CD4-positive, alpha-beta T cell treated with Interleukin-15 for 4 hours (primary cell): ENCODE measurements at regions not wholly inside any gene's neighbourhood (a gene's known extent, or its start where the extent isn't known, plus 50 kb on each side); places are given as distances from the start of the nearest gene placed in this dataset.
"Not testable (repeated sequence)": the region's sequence is repeated elsewhere in the genome, so short reads cannot be mapped to it uniquely, and the experiment has no call there.

Source experiments
- DNase-seq: peaks from one replicate; pipeline ENCODE4 v3.0.0-alpha.2; 2020; ENCODE audit warnings: low spot score

- no peak for DNase-seq
These were observed 226.2 kb downstream of the CCDC74A start for GRCh38 chr2:131753640-131754561.

GRCh38 chr2:131754929-131755720 is 227.4 kb downstream of the CCDC74A start:
- no peak for DNase-seq

GRCh38 chr2:131756141-131756907 is 228.6 kb downstream of the CCDC74A start:
- DNase-seq: no peak

GRCh38 chr2:131758941-131759340 is 231.3 kb downstream of the CCDC74A start:
- not testable (repeated sequence) for DNase-seq

DNA sequence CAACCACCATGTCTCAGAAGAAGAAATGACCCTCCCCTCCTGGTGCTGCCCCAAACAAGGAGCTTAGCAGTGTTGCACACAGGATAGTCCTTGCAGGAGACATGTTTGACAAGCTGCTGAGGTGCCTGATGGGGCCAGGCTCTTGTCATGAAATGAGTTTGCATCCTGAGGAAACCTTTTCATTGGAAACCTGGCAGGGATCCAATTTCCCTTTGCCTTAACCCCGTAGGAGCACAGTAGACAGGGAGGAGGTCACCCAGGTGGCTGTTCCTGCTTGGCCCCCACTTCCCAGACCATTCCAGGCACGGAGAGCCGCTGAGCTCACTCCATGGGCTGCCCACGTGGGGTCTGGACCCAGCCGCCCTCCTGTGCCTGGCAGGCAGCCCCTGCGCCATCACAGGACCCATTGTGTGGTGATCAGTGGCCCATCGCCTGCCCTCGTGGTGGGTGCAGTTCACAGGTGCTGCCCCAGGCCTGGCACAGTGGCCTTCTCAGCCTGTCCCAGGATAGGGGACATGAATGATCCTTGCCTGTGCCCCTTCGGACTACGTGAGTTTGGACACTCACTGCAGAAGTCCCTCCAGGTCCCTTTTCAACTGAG is 247.4 kb downstream of the CCDC74A start:
- DNase-seq: not testable (repeated sequence)

DNA sequence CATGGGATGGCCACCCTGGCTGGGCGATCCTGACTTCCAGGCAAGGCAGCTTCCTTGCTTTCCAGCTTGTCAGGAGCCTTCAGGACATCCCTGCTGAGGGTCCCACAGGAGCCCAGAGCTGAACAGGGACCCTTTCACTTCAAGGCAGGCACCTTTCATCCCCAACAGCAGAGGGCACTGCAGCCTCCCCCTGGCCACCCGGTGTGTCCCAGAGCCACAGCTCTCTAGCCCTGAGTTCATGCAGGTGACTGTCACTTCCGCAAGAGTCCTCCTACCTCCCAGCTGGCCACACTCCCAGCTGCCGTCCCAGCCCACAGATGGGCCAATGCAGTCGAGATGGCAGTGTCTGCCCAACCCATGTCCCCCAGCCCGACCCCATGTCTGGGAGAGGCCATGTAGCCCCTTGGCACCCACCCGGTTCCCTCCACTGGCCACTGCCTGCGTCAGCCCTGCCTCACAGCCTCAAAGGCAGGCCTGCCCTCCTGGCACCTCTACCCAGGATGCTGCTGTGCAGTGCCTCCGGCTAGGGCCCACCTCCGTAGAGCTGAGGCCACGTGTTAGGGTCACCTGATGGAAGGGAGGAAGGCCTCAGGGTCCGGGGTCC is 248.3 kb downstream of the CCDC74A start:
- DNase-seq: not testable (repeated sequence)

GRCh38 chr2:131780446-131780845 is 252.8 kb downstream of the CCDC74A start:
- not testable (repeated sequence) for DNase-seq

GRCh38 chr2:131801210-131801744 is 273.6 kb downstream of the CCDC74A start:
- DNase-seq: no peak

DNA sequence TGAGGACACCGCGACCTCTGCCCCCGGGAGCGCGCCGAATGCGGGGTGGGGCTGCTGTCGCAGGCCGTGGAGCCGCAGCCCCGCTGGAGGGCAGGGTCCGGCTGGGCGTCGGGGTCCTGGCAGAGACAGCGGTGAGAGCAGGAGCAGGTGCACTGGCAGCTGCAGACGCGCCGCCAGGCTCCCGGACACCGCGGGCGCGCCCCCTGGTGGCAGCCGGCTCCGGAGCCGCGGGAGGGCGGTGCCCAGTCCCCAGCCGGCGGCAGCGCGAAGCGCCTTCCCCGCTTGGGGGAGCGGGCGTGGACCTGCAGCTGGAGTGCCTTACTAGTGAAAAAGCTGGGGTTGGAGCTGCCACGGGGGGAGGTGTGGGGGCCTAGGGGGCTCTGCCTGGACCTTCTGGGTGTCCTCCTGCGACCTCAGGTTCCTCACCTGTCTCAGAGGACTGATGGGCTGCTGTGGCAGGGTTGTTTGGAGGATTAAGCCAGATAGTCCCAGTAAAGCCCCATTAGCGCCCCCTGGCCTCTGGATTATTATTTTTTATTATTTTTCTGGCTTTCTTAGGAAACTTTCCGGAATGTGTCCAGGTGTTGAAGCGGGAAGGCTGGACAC is 274.2 kb downstream of the CCDC74A start:
- DNase-seq: peak; percentile 76

DNA sequence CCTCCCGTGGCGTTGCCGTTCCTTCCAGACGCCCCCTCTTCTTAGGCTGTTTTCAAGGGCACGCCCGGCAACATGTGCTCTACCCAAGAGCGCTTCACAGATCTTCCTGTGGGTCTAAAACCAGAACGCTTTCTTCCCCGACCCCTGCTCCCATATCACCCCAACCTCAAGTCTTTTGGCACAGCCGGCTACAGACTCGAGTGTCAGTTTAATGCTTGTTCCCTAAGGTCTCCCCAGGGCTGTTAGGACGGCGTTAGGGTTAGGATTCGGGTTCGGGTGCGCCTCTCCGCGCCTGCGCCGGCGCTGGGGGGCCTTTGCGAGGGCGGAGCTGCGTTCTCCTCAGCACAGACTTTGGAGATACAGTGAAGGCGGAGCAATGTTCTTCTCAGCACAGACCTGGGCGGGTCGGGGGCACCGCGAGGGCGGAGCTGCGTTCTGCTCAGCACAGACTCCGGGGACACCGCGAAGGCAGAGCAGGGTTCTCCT is 274.7 kb downstream of the CCDC74A start:
- peak; percentile 16 for DNase-seq

DNA sequence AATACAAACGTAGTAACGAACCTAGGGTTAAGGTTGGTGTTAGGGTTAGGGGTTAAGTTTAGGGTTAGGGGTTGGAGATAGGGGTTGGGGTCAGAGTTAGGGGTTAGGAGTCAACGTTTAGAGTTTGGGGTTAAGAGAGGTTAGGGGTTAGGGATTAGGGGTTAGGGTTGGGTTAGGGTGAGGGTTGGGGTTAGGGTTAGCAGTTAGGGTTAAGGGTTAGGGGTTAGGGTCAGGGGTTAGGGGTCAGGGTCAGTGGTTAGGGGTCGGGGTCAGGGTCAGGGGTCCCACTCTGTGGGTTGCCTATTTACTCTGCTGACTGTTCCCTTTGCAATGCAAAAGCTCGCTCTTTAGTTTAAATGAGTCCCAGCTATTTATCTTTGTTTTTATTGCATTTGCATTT is 275.5 kb downstream of the CCDC74A start:
- DNase-seq: not testable (repeated sequence)

GRCh38 chr2:131812605-131813004 is 284.9 kb downstream of the CCDC74A start:
- not testable (repeated sequence) for DNase-seq

DNA sequence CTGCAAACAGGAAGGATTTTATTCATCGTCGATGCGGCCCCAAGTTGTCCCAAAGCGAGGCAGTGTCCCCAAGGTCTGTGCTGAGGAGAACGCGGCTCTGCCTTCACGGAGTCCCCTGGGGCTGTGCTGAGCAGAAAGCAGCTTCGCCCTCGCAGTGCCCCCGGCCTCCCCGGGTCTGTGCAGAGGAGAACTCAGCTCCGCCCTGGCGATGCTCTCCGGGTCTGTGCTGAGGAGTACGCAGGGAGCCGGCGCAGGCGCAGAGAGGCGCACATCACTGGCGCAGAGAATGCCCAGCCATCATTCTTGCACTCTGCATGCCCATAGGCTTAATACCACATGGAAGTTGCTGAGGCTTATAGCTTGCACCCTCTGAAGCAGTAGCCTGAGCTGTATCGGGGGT is 285.7 kb downstream of the CCDC74A start:
- DNase-seq: not testable (repeated sequence)

DNA sequence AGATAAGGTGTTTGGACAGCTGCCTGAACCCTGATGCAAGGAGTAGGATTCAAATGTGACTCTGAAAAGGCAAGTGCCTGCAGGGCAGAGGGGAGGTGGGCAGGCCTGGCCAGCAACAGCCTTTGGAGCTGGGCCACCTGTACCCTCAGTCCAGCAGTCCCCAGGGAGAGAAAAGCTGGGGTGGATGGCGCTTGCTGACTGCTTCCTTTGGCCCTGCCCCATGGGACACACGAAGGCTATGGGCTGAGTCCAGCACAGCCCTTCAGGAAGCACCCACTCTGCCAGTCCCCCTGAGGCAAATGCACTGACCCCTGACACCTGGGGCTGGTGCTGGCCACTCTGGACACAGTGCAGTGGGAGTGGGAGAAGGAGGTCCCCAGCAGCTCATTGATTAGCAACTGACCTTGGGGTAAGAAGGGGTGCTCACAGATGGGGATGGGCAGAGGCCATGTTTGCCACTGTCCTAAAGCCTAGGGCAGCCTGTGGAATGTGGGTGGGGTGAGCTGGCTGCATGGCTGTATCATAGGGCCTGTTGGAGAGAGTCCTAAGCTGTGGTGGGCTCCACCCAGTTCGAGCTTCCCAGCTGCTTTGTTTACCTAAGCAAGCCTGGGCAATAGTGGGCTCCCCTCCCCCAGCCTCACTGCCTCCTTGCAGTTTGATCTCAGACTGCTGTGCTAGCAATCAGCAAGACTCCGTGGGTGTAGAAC is 290.7 kb downstream of the CCDC74A start:
- DNase-seq: not testable (repeated sequence)

- DNase-seq: not testable (repeated sequence)
These were observed 294.6 kb downstream of the CCDC74A start for GRCh38 chr2:131822237-131822721.

DNA sequence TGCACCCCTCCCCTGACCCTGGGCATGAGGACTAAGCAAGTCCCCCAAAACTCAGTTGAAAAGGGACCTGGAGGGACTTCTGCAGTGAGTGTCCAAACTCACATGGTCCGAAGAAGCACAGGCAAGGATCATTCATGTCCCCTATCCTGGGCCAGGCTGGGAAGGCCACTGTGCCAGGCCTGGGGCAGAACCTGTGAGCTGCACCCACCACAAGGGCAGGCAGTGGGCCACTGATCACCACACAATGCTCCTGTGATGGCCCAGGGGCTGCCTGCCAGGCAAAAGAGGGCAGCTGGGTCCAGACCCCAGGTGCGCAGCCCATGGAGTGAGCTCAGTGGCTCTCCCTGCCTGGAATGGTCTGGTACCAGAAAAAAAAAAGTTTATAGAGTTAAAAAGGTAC is 295.4 kb downstream of the CCDC74A start:
- DNase-seq: not testable (repeated sequence)

DNA sequence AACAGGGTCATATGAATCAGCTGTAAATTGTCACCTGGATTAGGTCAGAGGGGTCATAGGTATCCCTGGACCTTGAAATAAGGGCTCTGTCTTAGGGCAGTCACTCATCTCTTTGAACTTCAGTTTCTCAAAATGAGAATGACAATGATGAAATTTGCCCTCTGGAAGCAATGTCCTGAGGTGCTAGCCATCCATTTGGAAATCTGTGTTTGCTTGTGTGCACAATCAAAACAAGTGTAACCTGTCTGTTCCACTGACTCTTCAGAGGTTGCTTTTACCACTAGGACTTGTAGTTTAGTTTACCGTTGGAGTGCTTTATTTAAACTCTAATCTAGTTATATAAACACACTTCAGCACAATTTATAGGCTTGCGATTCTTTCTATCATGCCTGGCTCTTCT is 297.3 kb downstream of the CCDC74A start:
- not testable (repeated sequence) for DNase-seq

DNA sequence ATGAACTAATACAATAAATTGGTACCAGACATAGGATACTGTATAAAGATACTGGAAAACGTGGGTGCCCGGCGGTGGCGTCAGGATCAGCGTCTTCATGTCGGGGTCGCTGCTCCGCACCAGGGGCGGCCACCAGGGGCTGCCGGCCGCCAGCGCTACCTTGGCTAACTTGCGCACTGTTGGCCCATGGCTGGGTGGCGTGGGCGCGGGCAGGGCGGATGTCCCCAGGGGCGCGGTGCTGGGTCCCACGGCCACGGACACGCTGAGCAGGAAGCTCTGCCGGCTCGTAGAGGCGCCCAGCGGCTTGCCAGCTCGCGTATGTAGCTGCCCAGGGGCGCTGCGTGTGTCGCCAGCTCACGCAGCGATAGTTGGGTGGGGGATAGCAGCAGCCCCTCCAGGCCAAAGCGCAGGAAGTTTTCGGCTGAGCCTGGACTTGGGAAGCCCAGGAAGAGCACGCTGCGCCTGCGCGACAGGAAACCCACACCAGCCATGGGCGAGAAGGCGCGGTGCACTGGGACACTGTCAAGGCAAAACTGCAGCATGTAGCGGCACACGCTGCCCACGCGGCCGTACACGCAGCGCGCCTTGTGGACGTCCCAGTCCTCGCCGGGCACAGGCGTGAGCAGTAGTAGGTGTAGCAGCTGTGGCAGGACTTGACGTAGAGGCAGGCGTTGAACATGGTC is 299.9 kb downstream of the CCDC74A start:
- no peak for DNase-seq

- no peak for DNase-seq
These were observed 300.5 kb downstream of the CCDC74A start for GRCh38 chr2:131828164-131828561.
